ENCODE measurements at regions not wholly inside any gene's neighbourhood (a gene's known extent, or its start where the extent isn't known, plus 50 kb on each side); places are given as distances from the start of the nearest gene placed in this dataset.
"Not testable (repeated sequence)": the region's sequence is repeated elsewhere in the genome, so short reads cannot be mapped to it uniquely, and the experiment has no call there.

- TF ChIP-seq, protein P1, sequence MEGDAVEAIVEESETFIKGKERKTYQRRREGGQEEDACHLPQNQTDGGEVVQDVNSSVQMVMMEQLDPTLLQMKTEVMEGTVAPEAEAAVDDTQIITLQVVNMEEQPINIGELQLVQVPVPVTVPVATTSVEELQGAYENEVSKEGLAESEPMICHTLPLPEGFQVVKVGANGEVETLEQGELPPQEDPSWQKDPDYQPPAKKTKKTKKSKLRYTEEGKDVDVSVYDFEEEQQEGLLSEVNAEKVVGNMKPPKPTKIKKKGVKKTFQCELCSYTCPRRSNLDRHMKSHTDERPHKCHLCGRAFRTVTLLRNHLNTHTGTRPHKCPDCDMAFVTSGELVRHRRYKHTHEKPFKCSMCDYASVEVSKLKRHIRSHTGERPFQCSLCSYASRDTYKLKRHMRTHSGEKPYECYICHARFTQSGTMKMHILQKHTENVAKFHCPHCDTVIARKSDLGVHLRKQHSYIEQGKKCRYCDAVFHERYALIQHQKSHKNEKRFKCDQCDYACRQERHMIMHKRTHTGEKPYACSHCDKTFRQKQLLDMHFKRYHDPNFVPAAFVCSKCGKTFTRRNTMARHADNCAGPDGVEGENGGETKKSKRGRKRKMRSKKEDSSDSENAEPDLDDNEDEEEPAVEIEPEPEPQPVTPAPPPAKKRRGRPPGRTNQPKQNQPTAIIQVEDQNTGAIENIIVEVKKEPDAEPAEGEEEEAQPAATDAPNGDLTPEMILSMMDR (IDR thresholded peaks at IDR 0.05; ENCODE audit: low read length, missing control alignments) = no peak
- no peak for DNase-seq (ENCODE audit: low read depth)
- no peak overlapping the region for H3K4me3 ChIP-seq (replicated peaks; ENCODE audit: low read depth, low read length)
These were observed 562.7 kb upstream of the WSB1 start for GRCh38 chr17:26731005-26731921.

GRCh38 chr17:26731926-26732325 lies 562.0 kb upstream of the WSB1 start:
- DNase-seq (ENCODE audit: low read depth); H3K4me3 ChIP-seq (replicated peaks; ENCODE audit: low read depth, low read length): not testable (repeated sequence)

DNA sequence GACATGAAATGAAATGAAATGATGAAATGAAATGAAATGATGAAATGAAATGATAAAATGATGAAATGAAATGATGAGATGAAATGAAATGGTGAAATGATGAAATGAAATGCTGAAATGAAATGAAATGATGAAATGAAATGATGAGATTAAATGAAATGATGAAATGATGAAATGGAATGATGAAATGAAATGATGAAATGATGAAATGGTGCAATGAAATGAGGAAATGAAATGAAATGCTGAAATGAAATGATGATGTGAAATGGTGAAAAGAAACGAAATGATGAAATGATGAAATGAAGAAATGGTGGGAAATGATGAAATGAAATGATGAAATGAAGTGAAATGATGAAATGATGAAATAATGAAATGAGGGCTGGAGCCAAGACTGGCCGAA lies 559.1 kb upstream of the WSB1 start:
- H3K4me3 ChIP-seq (replicated peaks; ENCODE audit: low read depth, low read length); DNase-seq (ENCODE audit: low read depth): not testable (repeated sequence)

GRCh38 chr17:26735977-26736376 lies 557.9 kb upstream of the WSB1 start:
- not testable (repeated sequence) for DNase-seq (ENCODE audit: low read depth); H3K4me3 ChIP-seq (replicated peaks; ENCODE audit: low read depth, low read length)

GRCh38 chr17:26765860-26766709 lies 527.8 kb upstream of the WSB1 start:
- H3K4me3 ChIP-seq (replicated peaks; ENCODE audit: low read depth, low read length) = no peak overlapping the region
- no peak for DNase-seq (ENCODE audit: low read depth)
- TF ChIP-seq, protein P1 (IDR thresholded peaks at IDR 0.05; ENCODE audit: low read length, missing control alignments) = no peak

DNA sequence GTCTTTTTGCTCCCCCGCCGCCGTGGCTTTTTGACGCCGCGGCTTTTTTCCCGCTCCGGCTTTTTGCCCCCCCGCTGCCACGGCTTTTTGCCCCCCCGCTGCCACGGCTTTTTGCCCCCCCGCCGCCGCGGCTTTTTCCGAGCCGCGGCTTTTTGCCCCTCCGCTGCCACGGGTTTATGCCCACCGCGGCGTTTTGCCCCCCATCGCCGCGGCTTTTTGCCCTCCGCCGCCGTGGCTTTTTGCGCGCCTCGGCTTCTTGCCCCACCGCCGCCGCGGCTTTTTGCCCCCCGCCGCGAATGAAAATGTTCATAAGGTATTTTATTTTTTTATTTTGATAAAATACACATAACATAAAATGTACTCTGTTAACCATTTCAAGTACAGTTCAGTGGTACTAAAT lies 527.2 kb upstream of the WSB1 start:
- no peak overlapping the region for H3K4me3 ChIP-seq (replicated peaks; ENCODE audit: low read depth, low read length)
- TF ChIP-seq, protein P1 (IDR thresholded peaks at IDR 0.05; ENCODE audit: low read length, missing control alignments) = no peak
- no peak for DNase-seq (ENCODE audit: low read depth)

DNA sequence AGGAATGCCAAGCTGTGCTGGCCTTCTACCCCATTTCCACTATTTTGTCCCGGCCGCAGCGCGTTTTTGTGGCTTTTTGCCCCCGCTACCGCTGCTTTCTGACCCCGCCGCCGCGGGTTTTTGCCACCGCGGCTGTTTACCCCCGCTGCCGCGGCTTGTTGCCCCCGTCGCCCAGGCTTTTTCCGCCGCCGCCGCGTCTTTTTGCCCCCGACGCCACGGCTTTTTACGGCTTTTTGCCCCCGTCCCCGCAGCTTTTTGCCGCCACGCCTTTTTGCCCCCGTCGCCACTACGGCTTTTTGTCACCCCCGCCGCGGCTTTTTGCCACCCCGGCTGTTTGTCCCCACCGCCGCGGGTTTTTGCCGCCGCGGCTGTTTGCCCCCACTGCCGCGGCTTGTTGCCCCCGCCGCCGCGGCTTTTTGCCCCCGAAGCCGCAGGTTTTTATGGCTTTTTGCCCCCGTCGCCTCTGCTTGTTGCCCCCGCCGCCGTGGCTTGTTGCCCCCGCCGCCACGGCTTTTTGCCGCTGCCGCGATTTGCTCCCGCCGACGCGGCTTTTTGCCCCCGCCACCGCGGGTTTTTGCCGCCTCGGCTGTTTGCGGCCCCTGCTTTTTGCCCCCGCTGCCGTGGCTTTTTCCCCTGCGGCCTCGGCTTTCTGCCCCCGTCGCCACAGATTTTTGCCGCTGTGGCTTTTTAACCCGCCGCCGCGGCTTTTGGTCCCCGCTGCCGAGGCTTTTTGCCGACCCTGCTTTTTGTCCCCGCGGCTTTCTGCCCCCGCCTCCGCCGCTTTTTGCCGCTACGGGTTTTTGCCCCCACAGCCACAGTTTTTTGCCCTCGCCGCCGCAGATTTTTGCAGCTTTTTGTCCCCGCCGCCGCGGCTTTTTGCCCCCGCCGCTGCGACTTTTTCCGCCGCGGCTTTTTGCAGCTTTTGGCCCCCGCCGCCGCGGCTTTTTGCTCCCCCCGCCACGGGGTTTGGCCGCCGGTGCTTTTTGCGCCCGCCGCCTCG lies 520.4 kb upstream of the WSB1 start:
- no peak for DNase-seq (ENCODE audit: low read depth)
- no peak overlapping the region for H3K4me3 ChIP-seq (replicated peaks; ENCODE audit: low read depth, low read length)
- TF ChIP-seq, protein P1 (IDR thresholded peaks at IDR 0.05; ENCODE audit: low read length, missing control alignments) = no peak
